ENCODE measurements at regions not wholly inside any gene's neighbourhood (a gene's known extent, or its start where the extent isn't known, plus 50 kb on each side); places are given as distances from the start of the nearest gene placed in this dataset.

DNA sequence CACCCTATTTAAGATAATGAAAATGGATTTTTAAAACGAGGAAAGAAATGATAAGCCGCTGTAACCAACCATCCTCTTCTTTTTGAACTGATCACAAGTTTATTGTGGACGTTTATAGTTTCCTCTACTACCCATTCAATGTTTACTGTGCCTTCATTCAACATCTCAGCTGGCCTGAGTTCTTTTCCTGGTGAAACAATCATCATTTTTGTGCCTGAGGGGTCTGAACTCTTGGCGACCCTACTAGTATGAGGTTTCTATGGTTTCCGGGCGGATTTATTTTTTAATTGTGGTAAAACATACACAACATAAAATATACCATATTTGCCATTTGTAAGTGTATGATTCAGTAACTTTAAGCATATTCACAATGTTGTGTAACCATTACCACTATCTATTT, 100.7 kb downstream of the SPRY1 start:
- no peak for DNase-seq (ENCODE audit: low spot score)

GRCh38 chr4:123501733-123502132, 105.1 kb downstream of the SPRY1 start:
- DNase-seq (ENCODE audit: low spot score) = no peak

- no peak for DNase-seq (ENCODE audit: low spot score)
Measured at GRCh38 chr4:123503698-123504363, 107.2 kb downstream of the SPRY1 start.

DNA sequence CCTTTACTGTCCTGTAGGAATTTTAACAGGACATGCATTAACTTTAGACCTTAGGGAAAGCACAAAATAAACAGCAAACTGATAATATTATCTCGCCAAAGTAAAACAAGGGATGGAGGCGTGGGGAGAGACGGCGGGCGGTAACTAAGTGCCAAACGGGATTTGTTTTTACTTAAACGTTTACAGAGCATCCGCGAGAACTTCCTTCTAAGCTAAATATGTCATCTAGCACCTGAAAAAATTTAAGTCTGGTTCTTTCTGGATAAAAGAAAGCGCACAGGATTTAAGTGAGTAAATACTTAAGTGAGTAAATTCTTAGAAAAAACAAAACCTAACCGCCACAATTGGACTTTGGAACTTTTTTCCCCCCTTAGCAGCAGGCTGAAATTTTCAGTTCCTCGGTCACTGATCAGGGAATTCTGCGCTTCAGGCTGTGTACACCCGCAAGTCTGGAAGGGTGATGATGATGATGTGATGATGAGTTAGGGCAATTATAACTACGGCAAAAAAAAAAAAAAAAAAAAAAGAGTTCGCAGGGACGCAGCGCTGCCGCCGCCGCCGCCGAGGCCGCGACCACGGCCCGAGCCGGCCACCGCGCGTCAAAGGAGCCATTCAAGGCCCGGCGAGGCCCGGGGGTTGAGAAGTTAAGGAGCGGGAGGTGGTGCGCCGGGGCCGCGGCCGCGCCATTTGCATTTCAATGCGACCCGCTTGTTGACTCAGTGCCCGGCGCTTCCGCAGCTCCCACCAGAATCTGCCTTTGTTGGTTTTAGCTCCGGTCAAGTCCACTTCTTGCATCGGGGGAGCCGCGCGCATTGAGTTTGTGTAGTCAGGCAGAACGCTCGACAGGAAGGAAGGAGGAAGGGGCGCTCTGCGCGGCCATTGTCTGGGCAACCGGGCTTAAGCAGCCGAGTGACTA, 108.8 kb downstream of the SPRY1 start:
- peak; percentile 10 for DNase-seq (ENCODE audit: low spot score)

DNA sequence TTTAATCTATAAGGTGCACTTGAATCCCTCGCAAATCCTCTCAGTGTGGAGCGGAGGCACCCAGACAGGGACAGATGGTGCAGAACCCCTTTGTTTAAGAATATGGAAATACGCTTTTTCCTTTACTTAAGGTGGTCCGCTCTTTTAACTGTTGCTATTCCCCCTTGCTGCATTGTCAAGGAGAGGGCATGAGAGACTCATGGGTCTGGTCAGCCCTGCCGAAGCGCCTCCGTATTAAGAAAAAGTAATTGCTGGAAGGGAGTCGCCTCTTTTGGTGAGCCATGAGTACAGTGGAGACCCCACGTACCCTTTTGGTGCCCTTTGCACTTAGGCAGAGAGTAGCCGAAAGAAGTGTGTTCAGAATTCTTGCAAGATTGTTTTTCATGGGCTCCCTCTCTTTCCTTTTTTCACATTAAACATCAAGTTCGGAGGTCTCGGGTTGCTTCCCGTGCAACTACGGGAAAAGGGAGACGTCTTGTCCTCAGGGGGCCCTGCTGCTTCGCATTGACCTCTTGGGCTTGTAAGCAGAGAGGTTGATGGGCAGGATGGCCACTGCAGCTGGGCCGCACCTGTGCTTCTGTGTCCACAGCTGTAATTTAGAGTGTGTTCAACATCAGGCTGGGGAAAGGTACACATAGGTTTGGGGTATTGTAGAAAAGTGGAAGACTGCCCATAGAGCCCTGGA, 109.6 kb downstream of the SPRY1 start:
- DNase-seq (ENCODE audit: low spot score) = no peak

GRCh38 chr4:123507376-123507775, 110.8 kb downstream of the SPRY1 start:
- no peak for DNase-seq (ENCODE audit: low spot score)

GRCh38 chr4:123510221-123510620, 113.6 kb downstream of the SPRY1 start:
- no peak for DNase-seq (ENCODE audit: low spot score)

DNA sequence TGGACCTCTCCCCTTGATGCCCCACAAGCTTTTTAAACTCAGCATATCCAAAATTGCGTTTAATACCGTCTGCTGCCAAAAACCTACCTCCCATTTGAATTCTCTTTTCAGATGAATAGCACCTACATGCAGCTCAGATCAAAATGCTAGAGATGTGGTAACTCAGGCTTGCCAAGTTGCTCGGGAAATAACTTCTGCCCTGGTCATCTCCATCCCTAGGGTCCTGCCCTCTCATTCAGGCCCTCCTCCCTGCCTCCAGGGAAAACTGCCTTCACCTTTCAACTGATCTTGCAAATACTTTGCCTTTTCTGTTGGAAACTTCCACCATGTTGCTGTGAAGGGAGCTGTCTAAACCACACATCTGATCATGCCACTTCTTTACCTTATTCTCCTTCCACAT, 114.1 kb downstream of the SPRY1 start:
- DNase-seq (ENCODE audit: low spot score) = no peak

GRCh38 chr4:123516576-123516975, 120.0 kb downstream of the SPRY1 start:
- no peak for DNase-seq (ENCODE audit: low spot score)

GRCh38 chr4:123517176-123517575, 120.6 kb downstream of the SPRY1 start:
- DNase-seq (ENCODE audit: low spot score) = no peak

DNA sequence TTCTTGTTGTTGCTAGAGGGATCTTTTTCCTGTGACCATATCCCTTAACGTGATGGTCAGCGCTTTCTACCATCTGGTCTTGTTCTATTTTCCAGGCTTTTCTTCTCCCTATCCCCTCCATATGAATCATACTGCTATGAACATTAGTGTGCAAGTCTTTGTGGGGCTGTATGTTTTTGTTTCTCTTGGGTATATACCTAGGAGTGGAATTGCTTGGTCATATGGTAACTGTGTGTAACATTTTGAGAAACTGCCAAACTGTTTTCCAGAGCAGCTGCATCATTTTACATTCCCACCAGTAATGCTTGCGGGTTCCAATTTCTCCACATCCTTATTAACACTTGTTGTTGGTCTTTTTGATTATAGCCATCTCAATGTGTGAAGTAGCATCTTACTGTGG, 121.4 kb downstream of the SPRY1 start:
- DNase-seq (ENCODE audit: low spot score) = no peak

- no peak for DNase-seq (ENCODE audit: low spot score)
Measured at GRCh38 chr4:123520325-123520724, 123.7 kb downstream of the SPRY1 start.

- no peak for DNase-seq (ENCODE audit: low spot score)
Measured at GRCh38 chr4:123522081-123522480, 125.5 kb downstream of the SPRY1 start.

DNA sequence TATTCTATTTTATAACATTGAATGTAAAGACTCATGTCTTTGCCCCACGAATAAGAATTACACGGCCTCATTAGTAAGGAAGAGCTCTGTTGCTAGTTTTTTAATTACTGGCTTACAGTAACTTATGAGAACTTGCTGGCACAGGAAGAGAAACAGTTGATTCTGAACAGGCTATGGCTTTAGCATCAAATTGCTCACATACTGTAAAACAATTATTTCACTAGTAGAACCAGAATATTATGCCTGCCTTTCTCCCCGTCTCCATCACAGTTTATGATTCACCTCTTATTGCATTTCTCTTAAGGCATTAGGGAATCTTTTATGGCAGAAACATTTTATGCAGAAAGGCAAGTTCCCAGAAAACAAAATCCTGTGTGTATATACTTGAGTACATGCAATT, 126.1 kb downstream of the SPRY1 start:
- DNase-seq (ENCODE audit: low spot score) = no peak

DNA sequence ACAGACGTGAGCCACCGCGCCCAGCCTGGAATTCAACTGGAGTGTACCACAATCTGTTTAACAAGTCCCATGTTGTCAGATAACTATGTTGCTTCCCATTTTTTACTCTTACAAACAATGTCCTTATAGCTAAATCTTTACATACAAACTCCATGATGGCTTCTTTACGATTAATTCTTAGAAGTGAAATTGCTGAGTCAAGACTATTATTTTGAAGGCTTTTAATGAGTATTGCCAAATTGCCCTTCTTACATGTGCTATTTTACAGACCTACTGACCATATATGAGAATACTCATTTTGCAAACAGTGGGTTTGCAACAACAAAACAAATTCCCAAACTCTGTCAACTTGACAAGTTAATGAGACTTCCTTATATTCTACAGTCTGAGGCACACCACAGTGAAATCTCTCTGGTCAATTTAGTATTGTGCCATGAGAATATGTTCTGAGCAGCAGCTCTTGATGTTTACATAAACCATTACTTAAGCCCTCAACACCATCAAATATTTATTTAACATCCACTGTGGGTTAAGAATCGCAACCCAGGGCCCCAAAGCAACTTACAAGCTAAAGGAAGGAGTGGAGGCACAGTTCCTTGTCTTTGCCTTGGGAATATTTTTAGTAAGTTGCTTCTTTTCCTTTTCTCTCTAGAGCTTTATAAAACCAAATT, 128.5 kb downstream of the SPRY1 start:
- DNase-seq (ENCODE audit: low spot score) = no peak

- DNase-seq (ENCODE audit: low spot score) = no peak
Measured at GRCh38 chr4:123526511-123526910, 129.9 kb downstream of the SPRY1 start.

- no peak for DNase-seq (ENCODE audit: low spot score)
Measured at GRCh38 chr4:123528501-123529277, 132.1 kb downstream of the SPRY1 start.

- no peak for DNase-seq (ENCODE audit: low spot score)
Measured at GRCh38 chr4:123529278-123529568, 132.6 kb downstream of the SPRY1 start.

- DNase-seq (ENCODE audit: low spot score) = no peak
Measured at GRCh38 chr4:123530357-123530756, 133.8 kb downstream of the SPRY1 start.

GRCh38 chr4:123535037-123535748, 138.6 kb downstream of the SPRY1 start:
- DNase-seq (ENCODE audit: low spot score) = no peak

- DNase-seq (ENCODE audit: low spot score) = no peak
Measured at GRCh38 chr4:123536225-123536624, 139.6 kb downstream of the SPRY1 start.
